Neural cell (in vitro differentiated cells): ENCODE measurements at regions not wholly inside any gene's neighbourhood (a gene's known extent, or its start where the extent isn't known, plus 50 kb on each side); places are given as distances from the start of the nearest gene placed in this dataset.

Source experiments
- H2AFZ ChIP-seq: fragments of 200-600, 300-800 bp; sonication (generic), shearing (Covaris generic); 2 replicates; pipeline ENCODE4 v1.6.0; 2014; ENCODE audit warnings: low read depth, mild to moderate bottlenecking, antibody characterized with exemption, low read length, moderate library complexity
- H3F3A ChIP-seq: fragments of 200-600 bp; shearing (Covaris generic); 2 replicates; pipeline ENCODE4 v1.6.1; 2016; ENCODE audit warnings: mild to moderate bottlenecking, moderate library complexity, mixed read lengths, antibody characterized with exemption, low read length; ENCODE audit not compliant: insufficient read depth, poor library complexity, severe bottlenecking
- H3K27ac ChIP-seq: fragments of 200-600, 300-800 bp; sonication (generic), shearing (Covaris generic); 2 replicates; pipeline ENCODE4 v1.5.1; 2014; ENCODE audit warnings: mild to moderate bottlenecking, low read length, moderate library complexity
- H3K27me3 ChIP-seq: fragments of 300-800, 200-600 bp; sonication (generic), shearing (Covaris generic); 2 replicates; pipeline ENCODE4 v1.6.0; 2014; ENCODE audit warnings: mild to moderate bottlenecking, low read depth, low read length, moderate library complexity; ENCODE audit not compliant: insufficient read depth
- H3K36me3 ChIP-seq: fragments of 300-800, 200-600 bp; sonication (generic), shearing (Covaris generic); 2 replicates; pipeline ENCODE4 v1.5.1; 2014; ENCODE audit warnings: mild to moderate bottlenecking, antibody characterized with exemption, low read length, moderate library complexity; ENCODE audit not compliant: insufficient read depth
- H3K4me2 ChIP-seq: fragments of 300-800, 200-600 bp; sonication (generic), shearing (Covaris generic); 2 replicates; pipeline ENCODE4 v1.6.0; 2014; ENCODE audit warnings: mild to moderate bottlenecking, low read length
- H3K4me3 ChIP-seq: fragments of 300-800, 200-600 bp; sonication (generic), shearing (Covaris generic); 2 replicates; pipeline ENCODE4 v1.5.1; 2014; ENCODE audit warnings: mild to moderate bottlenecking, low read length, moderate library complexity
- H3K79me2 ChIP-seq: fragments of 200-600 bp; shearing (Covaris generic); replicated peaks from 2 replicates; pipeline ENCODE4 v1.6.0; 2014; ENCODE audit warnings: mild to moderate bottlenecking, low read length, moderate library complexity; ENCODE audit not compliant: insufficient read depth
- H3K9ac ChIP-seq: fragments of 300-800, 200-600 bp; sonication (generic), shearing (Covaris generic); 2 replicates; pipeline ENCODE4 v1.6.1; 2016; ENCODE audit warnings: mild to moderate bottlenecking, low read length, mixed read lengths
- H3K9me2 ChIP-seq: fragments of 200-600 bp; shearing (Covaris generic); 2 replicates; pipeline ENCODE4 v1.6.1; 2016; ENCODE audit warnings: mild to moderate bottlenecking, low read length, mixed read lengths; ENCODE audit not compliant: insufficient read depth
- H3K9me3 ChIP-seq: fragments of 200-600, 300-800 bp; sonication (generic), shearing (Covaris generic); 2 replicates; pipeline ENCODE4 v1.6.1; 2016; ENCODE audit warnings: mild to moderate bottlenecking, mixed run types, low read length, moderate library complexity, mixed read lengths
- H4K20me1 ChIP-seq: fragments of 200-600 bp; shearing (Covaris generic); 2 replicates; pipeline ENCODE4 v1.6.1; 2016; ENCODE audit warnings: mild to moderate bottlenecking, mixed run types; ENCODE audit not compliant: insufficient read depth
- EP300 ChIP-seq: fragments of 450-650 bp; conservative IDR thresholded peaks from 2 replicates; pipeline ENCODE4 v1.6.1; 2014; ENCODE audit warnings: antibody characterized with exemption, mild to moderate bottlenecking, moderate library complexity; ENCODE audit not compliant: poor library complexity, severe bottlenecking
- EZH2 ChIP-seq: fragments of 200-600, 300-800 bp; shearing (Covaris generic), sonication (generic); IDR thresholded peaks from 2 replicates; pipeline ENCODE4 v1.6.1; 2014; ENCODE audit warnings: antibody characterized with exemption, low read length, borderline replicate concordance, mild to moderate bottlenecking; ENCODE audit not compliant: insufficient read depth, poor library complexity, severe bottlenecking
- MXI1 ChIP-seq: fragments of 450-650 bp; conservative IDR thresholded peaks from 2 replicates; pipeline ENCODE4 v1.6.1; 2014; ENCODE audit warnings: antibody characterized with exemption, mild to moderate bottlenecking; ENCODE audit not compliant: poor library complexity, severe bottlenecking
- POLR2AphosphoS5 ChIP-seq: IDR thresholded peaks from 2 replicates; pipeline ENCODE4 v1.6.1; 2012
- RAD21 ChIP-seq: fragments of 450-650 bp; conservative IDR thresholded peaks from 2 replicates; pipeline ENCODE4 v1.6.1; 2014; ENCODE audit warnings: antibody characterized with exemption, mild to moderate bottlenecking, moderate library complexity
- SMC3 ChIP-seq: fragments of 450-650 bp; conservative IDR thresholded peaks from 2 replicates; pipeline ENCODE4 v1.6.1; 2014; ENCODE audit warnings: antibody characterized with exemption, mild to moderate bottlenecking, moderate library complexity; ENCODE audit not compliant: poor library complexity
- TAF1 ChIP-seq: IDR thresholded peaks from 2 replicates; pipeline ENCODE4 v1.6.1; 2012; ENCODE audit warnings: low read depth
- TF ChIP-seq, protein P1 (sequence below): IDR thresholded peaks from 2 replicates; pipeline ENCODE4 v1.6.1; 2012; ENCODE audit warnings: borderline replicate concordance
- TF ChIP-seq, protein P2 (sequence below): fragments of 450-650 bp; IDR thresholded peaks from 2 replicates; pipeline ENCODE4 v1.5.1; 2014; ENCODE audit warnings: antibody characterized with exemption, mild to moderate bottlenecking, moderate library complexity; ENCODE audit not compliant: poor library complexity, severe bottlenecking

DNA sequence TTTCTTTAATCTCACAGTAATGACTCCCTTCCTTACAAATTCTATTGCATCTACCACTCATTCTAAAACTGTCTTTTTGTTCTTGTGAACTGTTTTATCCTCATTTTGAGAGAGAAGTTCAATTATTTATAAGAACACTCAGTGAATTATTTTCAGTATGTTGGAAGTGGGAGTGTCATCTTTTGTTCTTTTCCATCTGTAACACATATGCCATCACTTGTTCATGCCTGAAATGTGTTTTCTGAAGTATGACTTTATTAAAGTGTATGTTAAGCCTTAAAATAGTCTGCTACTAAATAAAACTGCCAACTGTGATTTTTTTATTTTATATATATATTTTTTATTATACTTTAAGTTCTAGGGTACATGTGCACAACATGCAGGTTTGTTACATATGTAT is 623.0 kb upstream of the CBLB start:
- Histone ChIP-seq H3K4me3 (no peak overlapping the region), H3F3A (no peaks in the 10 kb centered on the region), H3K9ac (no peak overlapping the region), H3K27ac (no peak overlapping the region), H3K27me3 (no peaks in the 10 kb centered on the region), H3K4me2 (no peak overlapping the region), H3K9me2 (no peaks in the 10 kb centered on the region), H4K20me1 (no peaks in the 10 kb centered on the region), H2AFZ (no peak overlapping the region), H3K79me2 (no peaks in the 10 kb centered on the region), H3K9me3 (no peaks in the 10 kb centered on the region), H3K36me3 (no peaks in the 10 kb centered on the region)
- TF ChIP-seq RAD21 (no peak), EP300 (no peak), EZH2 (no peak), SMC3 (no peak), MXI1 (no peak), POLR2AphosphoS5 (no peak), TAF1 (no peak)
- TF ChIP-seq, protein P1, sequence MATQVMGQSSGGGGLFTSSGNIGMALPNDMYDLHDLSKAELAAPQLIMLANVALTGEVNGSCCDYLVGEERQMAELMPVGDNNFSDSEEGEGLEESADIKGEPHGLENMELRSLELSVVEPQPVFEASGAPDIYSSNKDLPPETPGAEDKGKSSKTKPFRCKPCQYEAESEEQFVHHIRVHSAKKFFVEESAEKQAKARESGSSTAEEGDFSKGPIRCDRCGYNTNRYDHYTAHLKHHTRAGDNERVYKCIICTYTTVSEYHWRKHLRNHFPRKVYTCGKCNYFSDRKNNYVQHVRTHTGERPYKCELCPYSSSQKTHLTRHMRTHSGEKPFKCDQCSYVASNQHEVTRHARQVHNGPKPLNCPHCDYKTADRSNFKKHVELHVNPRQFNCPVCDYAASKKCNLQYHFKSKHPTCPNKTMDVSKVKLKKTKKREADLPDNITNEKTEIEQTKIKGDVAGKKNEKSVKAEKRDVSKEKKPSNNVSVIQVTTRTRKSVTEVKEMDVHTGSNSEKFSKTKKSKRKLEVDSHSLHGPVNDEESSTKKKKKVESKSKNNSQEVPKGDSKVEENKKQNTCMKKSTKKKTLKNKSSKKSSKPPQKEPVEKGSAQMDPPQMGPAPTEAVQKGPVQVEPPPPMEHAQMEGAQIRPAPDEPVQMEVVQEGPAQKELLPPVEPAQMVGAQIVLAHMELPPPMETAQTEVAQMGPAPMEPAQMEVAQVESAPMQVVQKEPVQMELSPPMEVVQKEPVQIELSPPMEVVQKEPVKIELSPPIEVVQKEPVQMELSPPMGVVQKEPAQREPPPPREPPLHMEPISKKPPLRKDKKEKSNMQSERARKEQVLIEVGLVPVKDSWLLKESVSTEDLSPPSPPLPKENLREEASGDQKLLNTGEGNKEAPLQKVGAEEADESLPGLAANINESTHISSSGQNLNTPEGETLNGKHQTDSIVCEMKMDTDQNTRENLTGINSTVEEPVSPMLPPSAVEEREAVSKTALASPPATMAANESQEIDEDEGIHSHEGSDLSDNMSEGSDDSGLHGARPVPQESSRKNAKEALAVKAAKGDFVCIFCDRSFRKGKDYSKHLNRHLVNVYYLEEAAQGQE, result no peak
- TF ChIP-seq, protein P2, sequence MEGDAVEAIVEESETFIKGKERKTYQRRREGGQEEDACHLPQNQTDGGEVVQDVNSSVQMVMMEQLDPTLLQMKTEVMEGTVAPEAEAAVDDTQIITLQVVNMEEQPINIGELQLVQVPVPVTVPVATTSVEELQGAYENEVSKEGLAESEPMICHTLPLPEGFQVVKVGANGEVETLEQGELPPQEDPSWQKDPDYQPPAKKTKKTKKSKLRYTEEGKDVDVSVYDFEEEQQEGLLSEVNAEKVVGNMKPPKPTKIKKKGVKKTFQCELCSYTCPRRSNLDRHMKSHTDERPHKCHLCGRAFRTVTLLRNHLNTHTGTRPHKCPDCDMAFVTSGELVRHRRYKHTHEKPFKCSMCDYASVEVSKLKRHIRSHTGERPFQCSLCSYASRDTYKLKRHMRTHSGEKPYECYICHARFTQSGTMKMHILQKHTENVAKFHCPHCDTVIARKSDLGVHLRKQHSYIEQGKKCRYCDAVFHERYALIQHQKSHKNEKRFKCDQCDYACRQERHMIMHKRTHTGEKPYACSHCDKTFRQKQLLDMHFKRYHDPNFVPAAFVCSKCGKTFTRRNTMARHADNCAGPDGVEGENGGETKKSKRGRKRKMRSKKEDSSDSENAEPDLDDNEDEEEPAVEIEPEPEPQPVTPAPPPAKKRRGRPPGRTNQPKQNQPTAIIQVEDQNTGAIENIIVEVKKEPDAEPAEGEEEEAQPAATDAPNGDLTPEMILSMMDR, result no peak

DNA sequence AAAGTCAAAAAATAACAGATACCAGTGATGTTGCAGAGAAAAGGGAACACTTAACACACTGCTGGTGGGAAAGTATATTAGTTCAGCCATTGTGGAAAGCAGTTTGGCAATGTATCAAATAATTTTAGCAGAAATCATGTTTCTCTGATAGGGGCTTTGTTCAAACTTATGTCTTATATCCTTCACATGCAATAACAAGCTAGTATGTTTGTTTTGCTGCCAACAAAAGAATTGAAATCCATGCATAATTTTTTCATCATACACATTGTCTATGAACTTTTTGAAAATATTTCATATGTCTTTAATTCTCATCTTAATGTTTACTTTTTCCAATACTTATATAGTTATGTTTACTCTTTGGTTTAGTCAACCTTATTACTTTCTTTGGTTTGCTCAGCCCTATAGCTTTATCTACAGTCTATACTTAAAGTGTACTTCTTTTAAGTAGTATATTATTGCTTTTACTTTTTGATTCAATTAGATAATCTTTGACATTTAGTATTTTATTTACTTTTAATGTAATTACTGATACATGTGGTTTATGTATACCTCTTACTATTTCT is 639.6 kb upstream of the CBLB start:
- Histone ChIP-seq H3K27ac (no peak overlapping the region), H3K9ac (no peak overlapping the region), H3K4me2 (no peak overlapping the region), H3K9me2 (no peaks in the 10 kb centered on the region), H3K79me2 (no peaks in the 10 kb centered on the region), H3F3A (no peaks in the 10 kb centered on the region), H3K27me3 (no peaks in the 10 kb centered on the region), H3K36me3 (no peaks in the 10 kb centered on the region), H2AFZ (no peak overlapping the region), H3K9me3 (no peaks in the 10 kb centered on the region), H4K20me1 (no peaks in the 10 kb centered on the region), H3K4me3 (no peak overlapping the region)
- TF ChIP-seq TAF1 (no peak), MXI1 (no peak), EZH2 (no peak), EP300 (no peak), SMC3 (no peak), RAD21 (no peak), POLR2AphosphoS5 (no peak)
- TF ChIP-seq, protein P1, result no peak
- TF ChIP-seq, protein P2, result no peak
